PFSK-1 (cell line): ENCODE measurements at regions not wholly inside any gene's neighbourhood (a gene's known extent, or its start where the extent isn't known, plus 50 kb on each side); places are given as distances from the start of the nearest gene placed in this dataset.

ENCODE experiments used
- FOXP2 ChIP-seq: optimal IDR thresholded peaks from 2 replicates; pipeline ENCODE3; 2011; ENCODE audit warnings: borderline replicate concordance, control low read depth, inconsistent platforms; ENCODE audit not compliant: insufficient read depth; ENCODE audit errors: extremely low read length, extremely low read depth
- POLR2AphosphoS5 ChIP-seq: IDR thresholded peaks from 2 replicates; pipeline ENCODE4 v1.6.1; 2012; ENCODE audit warnings: low read depth, mild to moderate bottlenecking, control low read depth, low read length, moderate library complexity
- SIN3A ChIP-seq: IDR thresholded peaks from 2 replicates; pipeline ENCODE4 v1.6.1; 2012; ENCODE audit warnings: mild to moderate bottlenecking, low read length, moderate library complexity, borderline replicate concordance; ENCODE audit not compliant: insufficient read depth
- TAF1 ChIP-seq: IDR thresholded peaks from 2 replicates; pipeline ENCODE4 v1.6.1; 2012; ENCODE audit warnings: low read length, control low read depth, borderline replicate concordance; ENCODE audit not compliant: insufficient read depth
- TF ChIP-seq, protein P1 (sequence below), 2 experiments: IDR thresholded peaks; 2 replicates each; pipeline versions ENCODE4 v1.6.1 to v1.8.0; 2011 to 2012; ENCODE audit warnings: low read depth in 2 of 2, low read length in 2 of 2, control low read depth in 1 of 2, inconsistent platforms in 1 of 2, mild to moderate bottlenecking in 1 of 2, moderate library complexity in 1 of 2; ENCODE audit not compliant: insufficient read depth in 1 of 2

DNA sequence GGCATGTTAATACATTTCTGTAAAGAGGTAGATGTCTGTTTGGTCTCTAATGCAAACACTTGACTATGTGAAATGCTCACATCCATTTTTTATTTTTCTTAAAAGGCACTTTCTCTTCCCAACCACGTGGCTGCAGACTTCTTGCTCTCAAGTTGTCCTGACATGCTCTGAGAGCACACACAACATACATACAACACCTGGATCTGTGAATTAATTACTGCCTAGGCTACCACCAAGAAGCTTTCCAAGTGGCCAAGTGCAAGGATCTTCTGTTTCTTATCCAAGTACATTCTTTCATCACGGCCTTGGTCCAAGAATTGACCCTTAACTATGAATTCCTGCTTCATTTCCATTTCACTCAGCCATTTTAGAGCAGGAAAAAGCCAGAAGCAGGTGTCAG, 110.8 kb downstream of the SPRY1 start:
- TF ChIP-seq, protein P1, sequence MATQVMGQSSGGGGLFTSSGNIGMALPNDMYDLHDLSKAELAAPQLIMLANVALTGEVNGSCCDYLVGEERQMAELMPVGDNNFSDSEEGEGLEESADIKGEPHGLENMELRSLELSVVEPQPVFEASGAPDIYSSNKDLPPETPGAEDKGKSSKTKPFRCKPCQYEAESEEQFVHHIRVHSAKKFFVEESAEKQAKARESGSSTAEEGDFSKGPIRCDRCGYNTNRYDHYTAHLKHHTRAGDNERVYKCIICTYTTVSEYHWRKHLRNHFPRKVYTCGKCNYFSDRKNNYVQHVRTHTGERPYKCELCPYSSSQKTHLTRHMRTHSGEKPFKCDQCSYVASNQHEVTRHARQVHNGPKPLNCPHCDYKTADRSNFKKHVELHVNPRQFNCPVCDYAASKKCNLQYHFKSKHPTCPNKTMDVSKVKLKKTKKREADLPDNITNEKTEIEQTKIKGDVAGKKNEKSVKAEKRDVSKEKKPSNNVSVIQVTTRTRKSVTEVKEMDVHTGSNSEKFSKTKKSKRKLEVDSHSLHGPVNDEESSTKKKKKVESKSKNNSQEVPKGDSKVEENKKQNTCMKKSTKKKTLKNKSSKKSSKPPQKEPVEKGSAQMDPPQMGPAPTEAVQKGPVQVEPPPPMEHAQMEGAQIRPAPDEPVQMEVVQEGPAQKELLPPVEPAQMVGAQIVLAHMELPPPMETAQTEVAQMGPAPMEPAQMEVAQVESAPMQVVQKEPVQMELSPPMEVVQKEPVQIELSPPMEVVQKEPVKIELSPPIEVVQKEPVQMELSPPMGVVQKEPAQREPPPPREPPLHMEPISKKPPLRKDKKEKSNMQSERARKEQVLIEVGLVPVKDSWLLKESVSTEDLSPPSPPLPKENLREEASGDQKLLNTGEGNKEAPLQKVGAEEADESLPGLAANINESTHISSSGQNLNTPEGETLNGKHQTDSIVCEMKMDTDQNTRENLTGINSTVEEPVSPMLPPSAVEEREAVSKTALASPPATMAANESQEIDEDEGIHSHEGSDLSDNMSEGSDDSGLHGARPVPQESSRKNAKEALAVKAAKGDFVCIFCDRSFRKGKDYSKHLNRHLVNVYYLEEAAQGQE (IDR thresholded peaks at IDR 0.05; ENCODE audit: insufficient read depth in 1 of 2, low read depth in 2 of 2, low read length in 2 of 2): no peak
- TF ChIP-seq TAF1 (no peak), FOXP2 (no peak)

DNA sequence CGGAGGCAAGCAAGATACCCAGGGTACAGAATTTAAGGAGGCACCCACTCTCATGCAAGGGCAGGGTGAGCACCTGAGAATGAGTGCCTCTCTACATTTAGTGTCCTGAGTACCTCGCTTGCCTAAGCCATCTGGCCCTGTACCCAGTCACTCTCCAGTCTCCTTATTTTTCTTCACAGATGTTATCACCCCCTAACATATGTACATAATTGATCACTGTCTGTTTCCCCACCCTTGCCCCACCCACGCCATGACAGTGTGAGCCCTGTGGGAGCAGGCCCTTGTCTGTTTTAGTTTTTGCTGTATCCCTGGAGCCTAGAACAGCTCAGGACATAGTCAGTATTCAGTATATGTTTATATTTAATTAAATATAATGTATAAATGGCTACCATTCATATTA, 113.6 kb downstream of the SPRY1 start:
- TF ChIP-seq SIN3A (no peak), POLR2AphosphoS5 (no peak), TAF1 (no peak), FOXP2 (no peak)

DNA sequence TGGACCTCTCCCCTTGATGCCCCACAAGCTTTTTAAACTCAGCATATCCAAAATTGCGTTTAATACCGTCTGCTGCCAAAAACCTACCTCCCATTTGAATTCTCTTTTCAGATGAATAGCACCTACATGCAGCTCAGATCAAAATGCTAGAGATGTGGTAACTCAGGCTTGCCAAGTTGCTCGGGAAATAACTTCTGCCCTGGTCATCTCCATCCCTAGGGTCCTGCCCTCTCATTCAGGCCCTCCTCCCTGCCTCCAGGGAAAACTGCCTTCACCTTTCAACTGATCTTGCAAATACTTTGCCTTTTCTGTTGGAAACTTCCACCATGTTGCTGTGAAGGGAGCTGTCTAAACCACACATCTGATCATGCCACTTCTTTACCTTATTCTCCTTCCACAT, 114.1 kb downstream of the SPRY1 start:
- TF ChIP-seq SIN3A (no peak), TAF1 (no peak), POLR2AphosphoS5 (no peak), FOXP2 (no peak)
- TF ChIP-seq, protein P1 (IDR thresholded peaks at IDR 0.05; ENCODE audit: insufficient read depth in 1 of 2, low read depth in 2 of 2, low read length in 2 of 2): no peak

DNA sequence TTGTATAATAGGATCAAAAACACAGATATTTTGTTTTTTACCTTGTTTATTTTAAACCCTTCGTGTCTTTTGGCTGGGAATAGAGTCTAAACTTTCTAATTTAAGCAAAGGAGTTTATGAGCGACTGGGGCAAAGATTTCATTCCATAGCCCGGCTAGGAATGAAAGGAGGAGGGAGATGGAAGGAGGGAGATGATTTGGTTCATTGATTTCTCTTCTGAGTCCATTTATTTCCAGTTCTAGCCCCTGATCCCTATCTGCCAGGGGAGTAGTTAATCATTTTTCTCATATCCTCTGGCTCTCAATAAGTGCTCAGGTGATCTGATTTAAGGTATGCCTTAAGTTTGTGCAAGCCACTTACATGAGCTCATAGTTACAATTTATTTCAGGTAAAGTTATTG, 120.0 kb downstream of the SPRY1 start:
- TF ChIP-seq FOXP2: no peak
- TF ChIP-seq, protein P1 (IDR thresholded peaks at IDR 0.05; ENCODE audit: insufficient read depth in 1 of 2, low read depth in 2 of 2, low read length in 2 of 2): no peak
- no peak for TF ChIP-seq POLR2AphosphoS5
- TF ChIP-seq SIN3A: no peak
- TF ChIP-seq TAF1: no peak

DNA sequence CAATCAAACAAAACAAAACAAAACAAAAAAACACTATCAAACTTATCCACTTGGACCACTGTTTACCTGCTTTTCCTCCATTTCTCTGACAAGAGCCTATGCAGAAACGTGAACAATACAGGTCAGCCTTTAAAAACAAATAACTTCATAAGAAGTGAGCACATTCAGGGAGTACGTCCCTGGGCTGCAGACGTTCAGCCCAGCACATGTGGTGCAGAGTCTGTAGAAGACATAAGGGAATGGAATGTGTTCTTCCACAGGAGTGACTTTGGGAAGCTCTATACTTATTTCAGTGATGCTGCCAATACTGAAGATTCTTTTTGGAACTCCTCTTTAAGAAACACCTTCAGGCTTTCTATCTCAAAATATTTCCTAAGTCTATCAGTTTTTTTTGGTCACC, 120.6 kb downstream of the SPRY1 start:
- TF ChIP-seq POLR2AphosphoS5 (no peak), TAF1 (no peak), FOXP2 (no peak), SIN3A (no peak)
- TF ChIP-seq, protein P1 (IDR thresholded peaks at IDR 0.05; ENCODE audit: insufficient read depth in 1 of 2, low read depth in 2 of 2, low read length in 2 of 2): no peak
